ENCODE measurements at regions not wholly inside any gene's neighbourhood (a gene's known extent, or its start where the extent isn't known, plus 50 kb on each side); places are given as distances from the start of the nearest gene placed in this dataset.

DNA sequence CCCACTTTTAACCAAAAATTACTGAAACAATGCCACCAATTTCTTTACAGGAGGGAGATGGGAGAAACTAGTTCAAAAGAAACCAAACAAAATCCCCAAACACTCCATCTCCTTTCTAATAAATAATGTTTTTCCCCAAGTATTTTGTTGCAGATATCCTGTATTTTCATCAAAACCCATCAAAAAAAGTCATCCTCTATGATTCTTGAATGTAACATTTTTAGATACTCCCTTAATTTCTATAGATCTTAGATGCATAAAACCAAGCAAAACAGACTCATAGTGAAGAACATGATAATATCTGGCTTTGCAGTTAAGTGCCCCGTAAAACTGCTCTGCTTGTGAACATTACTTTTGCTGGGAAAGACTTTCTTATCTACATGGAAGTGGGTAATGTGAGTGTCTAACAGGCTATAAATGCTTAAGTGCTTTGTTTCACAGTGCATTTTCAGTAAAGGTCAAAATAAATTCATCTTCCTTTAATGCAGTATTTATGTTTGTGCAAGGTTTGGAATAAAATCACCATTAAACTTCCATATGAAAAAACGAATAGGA lies 77.3 kb upstream of the TBCA start:
- TF ChIP-seq, protein P1, sequence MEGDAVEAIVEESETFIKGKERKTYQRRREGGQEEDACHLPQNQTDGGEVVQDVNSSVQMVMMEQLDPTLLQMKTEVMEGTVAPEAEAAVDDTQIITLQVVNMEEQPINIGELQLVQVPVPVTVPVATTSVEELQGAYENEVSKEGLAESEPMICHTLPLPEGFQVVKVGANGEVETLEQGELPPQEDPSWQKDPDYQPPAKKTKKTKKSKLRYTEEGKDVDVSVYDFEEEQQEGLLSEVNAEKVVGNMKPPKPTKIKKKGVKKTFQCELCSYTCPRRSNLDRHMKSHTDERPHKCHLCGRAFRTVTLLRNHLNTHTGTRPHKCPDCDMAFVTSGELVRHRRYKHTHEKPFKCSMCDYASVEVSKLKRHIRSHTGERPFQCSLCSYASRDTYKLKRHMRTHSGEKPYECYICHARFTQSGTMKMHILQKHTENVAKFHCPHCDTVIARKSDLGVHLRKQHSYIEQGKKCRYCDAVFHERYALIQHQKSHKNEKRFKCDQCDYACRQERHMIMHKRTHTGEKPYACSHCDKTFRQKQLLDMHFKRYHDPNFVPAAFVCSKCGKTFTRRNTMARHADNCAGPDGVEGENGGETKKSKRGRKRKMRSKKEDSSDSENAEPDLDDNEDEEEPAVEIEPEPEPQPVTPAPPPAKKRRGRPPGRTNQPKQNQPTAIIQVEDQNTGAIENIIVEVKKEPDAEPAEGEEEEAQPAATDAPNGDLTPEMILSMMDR (optimal IDR thresholded peaks at IDR 0.05 in 1 of 3, IDR thresholded peaks at IDR 0.05 in 1 of 3, conservative IDR thresholded peaks at IDR 0.05 in 1 of 3; ENCODE audit: extremely low read depth in 1 of 3, insufficient read depth in 2 of 3, low read length in 3 of 3) = no peak
- TF ChIP-seq EZH2 (IDR thresholded peaks at IDR 0.05; ENCODE audit: low read length) = no peak

All from keratinocyte (primary cell).